ENCODE measurements at regions not wholly inside any gene's neighbourhood (a gene's known extent, or its start where the extent isn't known, plus 50 kb on each side); places are given as distances from the start of the nearest gene placed in this dataset.
"Not testable (repeated sequence)": the region's sequence is repeated elsewhere in the genome, so short reads cannot be mapped to it uniquely, and the experiment has no call there.

DNA sequence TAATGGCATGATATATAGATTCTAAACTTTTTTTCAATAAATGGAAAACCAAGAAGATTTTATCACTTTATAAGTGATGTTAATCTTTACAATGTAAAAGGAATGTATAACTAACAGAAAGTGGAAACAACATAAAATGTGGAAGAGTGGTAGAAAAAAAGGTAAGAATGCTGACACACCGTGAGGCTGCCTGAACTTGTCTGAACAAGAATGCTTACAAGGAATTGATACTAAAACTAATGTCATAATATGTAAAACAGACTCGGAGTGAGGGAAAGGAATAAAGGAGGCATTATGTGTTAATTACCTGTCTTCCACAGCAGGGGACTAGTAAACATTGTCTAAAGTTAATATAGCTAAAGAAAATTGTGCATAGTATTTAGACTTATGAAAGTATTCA is 958.8 kb upstream of the TMEFF2 start:
- no peaks in the 10 kb centered on the region for H3K27me3 ChIP-seq (replicated peaks in 1 of 2; ENCODE audit: control insufficient read depth in 2 of 2, insufficient read depth in 2 of 2, low read length in 1 of 2)
- SMC1A ChIA-PET (ENCODE audit: uncharacterized antibody, unreplicated experiment), result no interaction called here
- no peak overlapping the region for H3K4me3 ChIP-seq
- H3K36me3 ChIP-seq (ENCODE audit: control insufficient read depth in 2 of 2, insufficient read depth in 2 of 2, low read length in 1 of 2), result no peaks in the 10 kb centered on the region
- DNase-seq (ENCODE audit: low read depth, low spot score), result no peak
- H3K27ac ChIP-seq (ENCODE audit: control insufficient read depth, insufficient read depth), result no peak overlapping the region
- 0% methylated on average over 2 of the region's 2 CpGs for WGBS (ENCODE audit: insufficient coverage, insufficient replicate concordance, low lambda C conversion rate, missing lambda C conversion rate)
- H3K4me2 ChIP-seq (ENCODE audit: control insufficient read depth, insufficient read depth), result no peak overlapping the region
- CTCF ChIA-PET, result no interaction called here
- no peak overlapping the region for H2AFZ ChIP-seq (ENCODE audit: control insufficient read depth, low read depth, low read length)
- intact Hi-C loops (cut with micrococcal nuclease; ENCODE audit: unreplicated experiment), result no loop called here
- ATAC-seq, result no peak
- TF ChIP-seq GABPA (IDR thresholded peaks at IDR 0.05; ENCODE audit: low read depth) (no peak), LARP7 (IDR thresholded peaks at IDR 0.05) (no peak), TBL1XR1 (IDR thresholded peaks at IDR 0.05; ENCODE audit: low read depth, low read length) (no peak), SREBF1 (IDR thresholded peaks at IDR 0.05; ENCODE audit: low read length) (no peak), ETV6 (conservative IDR thresholded peaks at IDR 0.05 in 1 of 2, IDR thresholded peaks at IDR 0.05 in 1 of 2; ENCODE audit: borderline replicate concordance in 1 of 2, low read depth in 1 of 2) (no peak), KLF5 (IDR thresholded peaks at IDR 0.05; ENCODE audit: partially characterized antibody) (no peak)
- TF ChIP-seq, protein P1, sequence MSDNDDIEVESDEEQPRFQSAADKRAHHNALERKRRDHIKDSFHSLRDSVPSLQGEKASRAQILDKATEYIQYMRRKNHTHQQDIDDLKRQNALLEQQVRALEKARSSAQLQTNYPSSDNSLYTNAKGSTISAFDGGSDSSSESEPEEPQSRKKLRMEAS (IDR thresholded peaks at IDR 0.05; ENCODE audit: low read depth, low read length), result no peak
- no peaks in the 10 kb centered on the region for H4K20me1 ChIP-seq (ENCODE audit: control insufficient read depth, insufficient read depth)
- H3K79me2 ChIP-seq (ENCODE audit: control insufficient read depth, insufficient read depth, low read length), result no peaks in the 10 kb centered on the region
- H3K4me1 ChIP-seq (ENCODE audit: control insufficient read depth, insufficient read depth, low read length), result no peaks in the 10 kb centered on the region
- POLR2A ChIA-PET, result no interaction called here
- no peak for FAIRE-seq
- no peak overlapping the region for H3K9ac ChIP-seq (ENCODE audit: control insufficient read depth, insufficient read depth, low read length)
- no TSS peak for BruUV-seq (replicated peaks)
- RAD21 ChIA-PET (ENCODE audit: unreplicated experiment), result no interaction called here
- in situ Hi-C loops (cut with MboI), result no loop called here
- no peaks in the 10 kb centered on the region for H3K9me3 ChIP-seq (replicated peaks; ENCODE audit: control insufficient read depth, insufficient read depth, low read length)

DNA sequence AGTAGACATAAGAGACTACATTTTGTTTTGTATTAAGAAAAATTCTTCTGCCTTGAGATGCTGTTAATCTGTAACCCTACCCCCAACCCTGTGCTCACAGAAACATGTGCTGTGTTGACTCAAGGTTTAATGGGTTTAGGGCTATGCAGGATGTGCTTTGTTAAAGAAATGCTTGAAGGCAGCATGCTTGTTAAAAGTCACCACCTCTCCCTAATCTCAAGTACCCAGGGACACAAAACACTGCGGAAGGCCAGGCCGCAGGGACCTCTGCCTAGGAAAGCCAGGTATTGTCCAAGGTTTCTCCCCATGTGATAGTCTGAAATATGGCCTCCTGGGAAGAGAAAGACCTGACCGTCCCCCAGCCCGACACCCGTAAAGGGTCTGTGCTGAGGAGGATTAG is 947.7 kb upstream of the TMEFF2 start:
- H3K36me3 ChIP-seq (ENCODE audit: control insufficient read depth in 2 of 2, insufficient read depth in 2 of 2, low read length in 1 of 2); BruUV-seq (replicated peaks); CTCF ChIA-PET; RAD21 ChIA-PET (ENCODE audit: unreplicated experiment); ATAC-seq; H3K27me3 ChIP-seq (replicated peaks in 1 of 2; ENCODE audit: control insufficient read depth in 2 of 2, insufficient read depth in 2 of 2, low read length in 1 of 2); H3K79me2 ChIP-seq (ENCODE audit: control insufficient read depth, insufficient read depth, low read length); in situ Hi-C loops (cut with MboI); POLR2A ChIA-PET; H3K9me3 ChIP-seq (replicated peaks; ENCODE audit: control insufficient read depth, insufficient read depth, low read length); H3K27ac ChIP-seq (ENCODE audit: control insufficient read depth, insufficient read depth); FAIRE-seq; H3K4me3 ChIP-seq; H3K4me1 ChIP-seq (ENCODE audit: control insufficient read depth, insufficient read depth, low read length); H2AFZ ChIP-seq (ENCODE audit: control insufficient read depth, low read depth, low read length); H4K20me1 ChIP-seq (ENCODE audit: control insufficient read depth, insufficient read depth); intact Hi-C loops (cut with micrococcal nuclease; ENCODE audit: unreplicated experiment); DNase-seq (ENCODE audit: low read depth, low spot score); H3K9ac ChIP-seq (ENCODE audit: control insufficient read depth, insufficient read depth, low read length); H3K4me2 ChIP-seq (ENCODE audit: control insufficient read depth, insufficient read depth); SMC1A ChIA-PET (ENCODE audit: uncharacterized antibody, unreplicated experiment): not testable (repeated sequence)
- WGBS (ENCODE audit: insufficient coverage, insufficient replicate concordance, low lambda C conversion rate, missing lambda C conversion rate), result 7% methylated on average over 5 of the region's 5 CpGs

All from GM12878 (cell line).